HG03097 (cell line): ENCODE measurements at regions not wholly inside any gene's neighbourhood (a gene's known extent, or its start where the extent isn't known, plus 50 kb on each side); places are given as distances from the start of the nearest gene placed in this dataset.

Experiments
- ATAC-seq: cut with Tn5 transposase; IDR thresholded peaks from one replicate; pipeline ENCODE4 v1.9.1; 2021; ENCODE audit not compliant: unreplicated experiment, low FRiP score

- ATAC-seq = no peak
Observed at GRCh38 chr1:8267307-8267706, 50.6 kb upstream of the SLC45A1 start.

GRCh38 chr1:8266436-8267165, 51.3 kb upstream of the SLC45A1 start:
- no peak for ATAC-seq

- ATAC-seq = no peak
Observed at GRCh38 chr1:8263791-8264190, 54.1 kb upstream of the SLC45A1 start.

GRCh38 chr1:8261398-8261762, 56.5 kb upstream of the SLC45A1 start:
- no peak for ATAC-seq

GRCh38 chr1:8259498-8260290, 58.2 kb upstream of the SLC45A1 start:
- ATAC-seq = no peak

GRCh38 chr1:8257621-8258020, 60.3 kb upstream of the SLC45A1 start:
- ATAC-seq = no peak

GRCh38 chr1:8256321-8256720, 61.6 kb upstream of the SLC45A1 start:
- ATAC-seq = no peak

GRCh38 chr1:8255712-8256111, 62.2 kb upstream of the SLC45A1 start:
- no peak for ATAC-seq

- no peak for ATAC-seq
Observed at GRCh38 chr1:8252266-8252951, 65.5 kb upstream of the SLC45A1 start.

GRCh38 chr1:8251635-8252034, 66.3 kb upstream of the SLC45A1 start:
- ATAC-seq = no peak

- no peak for ATAC-seq
Observed at GRCh38 chr1:8249838-8250237, 68.1 kb upstream of the SLC45A1 start.

- no peak for ATAC-seq
Observed at GRCh38 chr1:8247811-8248436, 70.0 kb upstream of the SLC45A1 start.

GRCh38 chr1:8244304-8244703, 73.6 kb upstream of the SLC45A1 start:
- no peak for ATAC-seq

GRCh38 chr1:8242498-8242897, 75.4 kb upstream of the SLC45A1 start:
- ATAC-seq = no peak

- ATAC-seq = no peak
Observed at GRCh38 chr1:8241417-8242014, 76.4 kb upstream of the SLC45A1 start.

GRCh38 chr1:8239306-8240023, 78.4 kb upstream of the SLC45A1 start:
- no peak for ATAC-seq

GRCh38 chr1:8239039-8239305, 78.9 kb upstream of the SLC45A1 start:
- no peak for ATAC-seq

GRCh38 chr1:8238141-8239038, 79.5 kb upstream of the SLC45A1 start:
- no peak for ATAC-seq

GRCh38 chr1:8232036-8232757, 85.7 kb upstream of the SLC45A1 start:
- no peak for ATAC-seq
